ENCODE measurements at regions not wholly inside any gene's neighbourhood (a gene's known extent, or its start where the extent isn't known, plus 50 kb on each side); places are given as distances from the start of the nearest gene placed in this dataset.
A peak's percentile ranks its signal among the peaks of the same experiment; 100 is the strongest.
"Not testable (repeated sequence)": the region's sequence is repeated elsewhere in the genome, so short reads cannot be mapped to it uniquely, and the experiment has no call there.

- intact Hi-C loops (cut with micrococcal nuclease; ENCODE audit: unreplicated experiment): no loop called here
- H3K27ac Mint-ChIP-seq (ENCODE audit: unreplicated experiment): no peak overlapping the region
- peak; percentile 13 to 29 for DNase-seq
Measured at GRCh38 chr14:106459971-106460730, 933.8 kb downstream of the TMEM121 start.

GRCh38 chr14:106460916-106461315 lies 934.5 kb downstream of the TMEM121 start:
- BruUV-seq (replicated peaks): no TSS peak
- Histone ChIP-seq H3K36me3 (ENCODE audit: control insufficient read depth, insufficient read depth, low read length) (no peaks in the 10 kb centered on the region), H3K27me3 (replicated peaks; ENCODE audit: control insufficient read depth, insufficient read depth, low read length) (no peaks in the 10 kb centered on the region), H3K4me3 (ENCODE audit: low read depth, low read length) (no peak overlapping the region), H3K4me1 (no peaks in the 10 kb centered on the region), H3K9me3 (no peaks in the 10 kb centered on the region)
- Mint-ChIP-seq H3K36me3 (ENCODE audit: insufficient read depth, unreplicated experiment) (no peaks in the 10 kb centered on the region), H3K27me3 (ENCODE audit: insufficient read depth, unreplicated experiment) (no peaks in the 10 kb centered on the region), H3K9me3 (ENCODE audit: unreplicated experiment) (no peaks in the 10 kb centered on the region), H3K4me3 (ENCODE audit: unreplicated experiment) (no peak overlapping the region), H3K4me1 (ENCODE audit: low read depth, unreplicated experiment) (no peaks in the 10 kb centered on the region), H3K27ac (ENCODE audit: unreplicated experiment) (no peak overlapping the region)
- intact Hi-C loops (cut with micrococcal nuclease; ENCODE audit: unreplicated experiment): no loop called here
- CTCF ChIA-PET: interaction anchor here (0.5 kb wide), 1 partner anchor 25 kb away, joined by 3 read pairs; no protein-coding TSS in a partner anchor
- no peak for TF ChIP-seq CTCF (IDR thresholded peaks at IDR 0.05; ENCODE audit: insufficient read depth in 1 of 2, low read depth in 1 of 2, low read length in 1 of 2, severe bottlenecking in 1 of 2, unreplicated experiment in 1 of 2)
- DNase-seq: no peak
- POLR2A ChIA-PET: no interaction called here

More at GRCh38 chr14:106459971-106460730, 933.8 kb downstream of the TMEM121 start:
- H3K4me3 ChIP-seq (ENCODE audit: low read depth, low read length): no peak overlapping the region
- no peaks in the 10 kb centered on the region for H3K4me1 ChIP-seq
- CTCF ChIA-PET: no interaction called here
- H3K27me3 Mint-ChIP-seq (ENCODE audit: insufficient read depth, unreplicated experiment): no peaks in the 10 kb centered on the region
- TF ChIP-seq CTCF (IDR thresholded peaks at IDR 0.05; ENCODE audit: insufficient read depth in 1 of 2, low read depth in 1 of 2, low read length in 1 of 2, severe bottlenecking in 1 of 2, unreplicated experiment in 1 of 2): peak in 1 of 2 experiments; percentile 20
- H3K36me3 Mint-ChIP-seq (ENCODE audit: insufficient read depth, unreplicated experiment): no peaks in the 10 kb centered on the region
- peak overlapping the region; percentile 29 for H3K4me3 Mint-ChIP-seq (ENCODE audit: unreplicated experiment)
- BruUV-seq (replicated peaks): no TSS peak
- no peaks in the 10 kb centered on the region for H3K36me3 ChIP-seq (ENCODE audit: control insufficient read depth, insufficient read depth, low read length)
- H3K27me3 ChIP-seq (replicated peaks; ENCODE audit: control insufficient read depth, insufficient read depth, low read length): no peaks in the 10 kb centered on the region
- no peaks in the 10 kb centered on the region for H3K9me3 Mint-ChIP-seq (ENCODE audit: unreplicated experiment)
- H3K4me1 Mint-ChIP-seq (ENCODE audit: low read depth, unreplicated experiment): no peaks in the 10 kb centered on the region
- H3K9me3 ChIP-seq: no peaks in the 10 kb centered on the region
- POLR2A ChIA-PET: no interaction called here

GRCh38 chr14:106466483-106466882 lies 940.1 kb downstream of the TMEM121 start:
- CTCF ChIA-PET: interaction anchor here (0.7 kb wide), 1 partner anchor 49 kb away, joined by 3 read pairs; no protein-coding TSS in a partner anchor
- DNase-seq; H3K36me3 ChIP-seq (ENCODE audit: control insufficient read depth, insufficient read depth, low read length); H3K4me3 Mint-ChIP-seq (ENCODE audit: unreplicated experiment); H3K27me3 ChIP-seq (replicated peaks; ENCODE audit: control insufficient read depth, insufficient read depth, low read length); H3K4me3 ChIP-seq (ENCODE audit: low read depth, low read length); H3K27ac Mint-ChIP-seq (ENCODE audit: unreplicated experiment); H3K36me3 Mint-ChIP-seq (ENCODE audit: insufficient read depth, unreplicated experiment); H3K9me3 ChIP-seq; intact Hi-C loops (cut with micrococcal nuclease; ENCODE audit: unreplicated experiment); BruUV-seq (replicated peaks); H3K4me1 Mint-ChIP-seq (ENCODE audit: low read depth, unreplicated experiment); H3K4me1 ChIP-seq; POLR2A ChIA-PET; H3K9me3 Mint-ChIP-seq (ENCODE audit: unreplicated experiment); H3K27me3 Mint-ChIP-seq (ENCODE audit: insufficient read depth, unreplicated experiment): not testable (repeated sequence)

GRCh38 chr14:106468869-106469268 lies 942.5 kb downstream of the TMEM121 start:
- H3K27me3 Mint-ChIP-seq (ENCODE audit: insufficient read depth, unreplicated experiment); intact Hi-C loops (cut with micrococcal nuclease; ENCODE audit: unreplicated experiment); BruUV-seq (replicated peaks); H3K4me3 ChIP-seq (ENCODE audit: low read depth, low read length); H3K36me3 ChIP-seq (ENCODE audit: control insufficient read depth, insufficient read depth, low read length); H3K36me3 Mint-ChIP-seq (ENCODE audit: insufficient read depth, unreplicated experiment); H3K27ac Mint-ChIP-seq (ENCODE audit: unreplicated experiment); DNase-seq; H3K4me1 ChIP-seq; H3K4me1 Mint-ChIP-seq (ENCODE audit: low read depth, unreplicated experiment); H3K4me3 Mint-ChIP-seq (ENCODE audit: unreplicated experiment); H3K9me3 ChIP-seq; POLR2A ChIA-PET; H3K9me3 Mint-ChIP-seq (ENCODE audit: unreplicated experiment); CTCF ChIA-PET; H3K27me3 ChIP-seq (replicated peaks; ENCODE audit: control insufficient read depth, insufficient read depth, low read length): not testable (repeated sequence)

- H3K9me3 ChIP-seq; CTCF ChIA-PET; H3K36me3 ChIP-seq (ENCODE audit: control insufficient read depth, insufficient read depth, low read length); BruUV-seq (replicated peaks); H3K4me3 ChIP-seq (ENCODE audit: low read depth, low read length); H3K4me1 ChIP-seq; H3K4me3 Mint-ChIP-seq (ENCODE audit: unreplicated experiment); DNase-seq; H3K27me3 Mint-ChIP-seq (ENCODE audit: insufficient read depth, unreplicated experiment); intact Hi-C loops (cut with micrococcal nuclease; ENCODE audit: unreplicated experiment); H3K36me3 Mint-ChIP-seq (ENCODE audit: insufficient read depth, unreplicated experiment); POLR2A ChIA-PET; H3K27ac Mint-ChIP-seq (ENCODE audit: unreplicated experiment); H3K9me3 Mint-ChIP-seq (ENCODE audit: unreplicated experiment); H3K4me1 Mint-ChIP-seq (ENCODE audit: low read depth, unreplicated experiment); H3K27me3 ChIP-seq (replicated peaks; ENCODE audit: control insufficient read depth, insufficient read depth, low read length): not testable (repeated sequence)
Measured at GRCh38 chr14:106470028-106470427, 943.6 kb downstream of the TMEM121 start.
